ENCODE measurements at regions not wholly inside any gene's neighbourhood (a gene's known extent, or its start where the extent isn't known, plus 50 kb on each side); places are given as distances from the start of the nearest gene placed in this dataset.

DNA sequence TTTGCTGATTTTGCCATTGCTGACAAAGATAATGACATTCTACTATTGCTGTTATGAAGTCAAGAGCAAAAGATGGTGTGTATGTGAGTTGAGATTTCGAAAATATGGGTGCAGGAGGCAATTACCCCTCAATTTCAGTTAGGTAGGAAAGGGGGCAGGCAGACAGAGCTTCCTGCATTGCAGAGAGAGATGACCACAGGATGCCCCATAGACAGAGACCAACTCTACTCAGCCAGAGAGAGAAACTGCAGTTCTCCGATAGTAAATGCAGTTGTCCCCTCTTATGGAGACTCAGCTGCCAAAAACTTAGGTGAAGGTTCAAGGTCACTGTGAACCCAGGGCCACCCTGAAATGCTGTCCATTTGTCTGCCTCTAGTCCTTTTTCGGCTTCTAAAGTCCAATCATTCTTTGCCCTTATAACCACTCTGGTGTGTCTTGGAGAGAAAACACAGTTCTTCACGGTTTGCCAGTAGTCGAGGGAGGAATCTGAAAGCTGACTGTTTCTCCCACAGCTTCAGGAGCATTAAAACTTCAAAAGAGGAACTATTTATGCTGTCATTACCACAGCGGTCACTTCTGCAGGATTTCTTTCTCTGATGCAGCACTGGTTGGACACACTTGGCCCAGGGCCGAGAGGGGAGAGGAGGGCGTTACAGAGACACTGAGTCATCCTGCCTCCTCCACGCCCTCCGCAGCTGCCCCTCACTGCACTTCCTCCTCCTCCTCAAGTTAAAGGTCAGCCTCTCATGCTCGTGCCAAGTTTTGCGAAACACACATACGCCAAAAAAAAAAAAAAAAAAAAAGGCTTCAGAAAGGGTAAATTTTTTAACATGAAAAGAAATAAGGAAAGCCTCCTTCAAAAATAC lies 264.3 kb downstream of the FOXO1 start:
- H3K4me3 ChIP-seq (ENCODE audit: low read depth, low read length) = no peak overlapping the region

DNA sequence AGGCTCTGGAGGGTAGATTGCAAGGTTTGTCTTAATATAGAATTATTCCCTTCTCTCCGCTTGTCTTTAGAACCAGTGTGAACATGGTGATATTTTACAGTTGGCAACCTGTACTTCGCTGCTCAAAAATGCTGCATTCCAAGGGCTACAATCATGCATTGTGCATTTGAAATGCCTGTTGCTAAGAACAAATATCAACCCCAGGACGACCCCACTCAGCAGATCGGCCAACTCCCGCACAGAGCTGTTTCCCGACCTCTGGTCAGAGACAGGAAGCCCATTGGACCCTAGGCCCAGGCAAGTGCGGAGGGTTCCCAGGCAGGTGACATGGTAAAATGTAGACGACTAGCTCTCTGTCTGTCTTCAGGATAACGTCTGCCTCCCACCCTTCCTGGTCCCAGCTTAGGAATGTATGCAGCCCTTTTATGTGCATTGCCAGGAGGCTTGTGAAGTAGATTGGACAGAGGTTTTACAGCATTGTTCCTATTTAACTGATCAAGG lies 263.5 kb downstream of the FOXO1 start:
- H3K4me3 ChIP-seq (ENCODE audit: low read depth, low read length) = no peak overlapping the region

DNA sequence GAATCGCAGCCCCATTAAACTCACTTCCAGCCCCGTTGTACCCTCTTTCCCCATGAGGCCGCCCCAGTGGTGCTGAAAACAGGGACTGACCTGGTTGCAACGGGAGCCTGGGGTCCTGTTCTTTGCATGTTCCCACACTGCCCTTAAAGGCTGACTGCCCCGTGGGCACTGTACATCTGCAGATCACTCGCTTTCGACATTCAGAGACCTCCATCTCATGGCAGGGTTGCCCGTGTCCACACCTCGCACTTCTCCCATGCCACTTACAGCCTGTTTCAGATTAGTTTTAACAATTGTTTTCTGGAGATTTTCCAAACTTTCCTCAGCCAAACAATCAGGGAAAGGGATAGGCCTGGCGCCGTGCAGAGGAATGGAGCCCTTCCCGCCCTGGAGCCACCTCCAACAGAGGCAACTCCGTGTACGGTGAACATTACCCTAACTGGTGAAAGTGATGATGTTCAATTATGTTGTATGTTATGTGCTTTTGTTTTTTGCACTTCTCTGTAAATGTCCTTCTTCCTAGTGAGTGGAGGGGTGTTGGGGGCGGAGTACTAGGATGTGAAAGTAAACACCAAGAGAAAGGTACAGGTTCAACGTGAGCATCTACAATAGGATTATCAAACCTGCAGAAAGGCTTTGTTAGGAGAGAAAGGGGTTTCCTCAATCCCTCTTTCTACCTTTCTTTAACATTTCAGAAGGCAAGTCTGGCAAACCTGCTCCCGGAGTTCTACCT lies 262.8 kb downstream of the FOXO1 start:
- H3K4me3 ChIP-seq (ENCODE audit: low read depth, low read length) = no peak overlapping the region

DNA sequence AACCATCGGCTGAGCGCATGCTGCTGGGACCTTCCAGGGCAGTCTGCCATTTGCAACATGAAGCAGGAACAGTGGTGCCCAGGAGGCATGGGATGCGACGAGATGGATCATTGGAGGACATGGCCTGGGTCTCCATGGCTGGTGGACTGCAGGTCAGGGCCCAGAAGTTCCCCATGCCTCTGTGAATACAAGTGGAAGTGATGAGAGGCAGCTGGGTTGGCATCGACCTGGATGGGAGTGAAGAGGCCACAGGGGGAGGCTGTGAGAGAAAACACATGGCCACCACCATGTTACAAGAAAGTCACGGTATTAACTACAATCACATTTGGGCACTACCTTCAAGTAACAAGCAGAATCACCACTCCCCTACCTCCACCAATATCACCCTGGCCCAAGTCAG lies 262.0 kb downstream of the FOXO1 start:
- H3K4me3 ChIP-seq (ENCODE audit: low read depth, low read length) = no peak overlapping the region

DNA sequence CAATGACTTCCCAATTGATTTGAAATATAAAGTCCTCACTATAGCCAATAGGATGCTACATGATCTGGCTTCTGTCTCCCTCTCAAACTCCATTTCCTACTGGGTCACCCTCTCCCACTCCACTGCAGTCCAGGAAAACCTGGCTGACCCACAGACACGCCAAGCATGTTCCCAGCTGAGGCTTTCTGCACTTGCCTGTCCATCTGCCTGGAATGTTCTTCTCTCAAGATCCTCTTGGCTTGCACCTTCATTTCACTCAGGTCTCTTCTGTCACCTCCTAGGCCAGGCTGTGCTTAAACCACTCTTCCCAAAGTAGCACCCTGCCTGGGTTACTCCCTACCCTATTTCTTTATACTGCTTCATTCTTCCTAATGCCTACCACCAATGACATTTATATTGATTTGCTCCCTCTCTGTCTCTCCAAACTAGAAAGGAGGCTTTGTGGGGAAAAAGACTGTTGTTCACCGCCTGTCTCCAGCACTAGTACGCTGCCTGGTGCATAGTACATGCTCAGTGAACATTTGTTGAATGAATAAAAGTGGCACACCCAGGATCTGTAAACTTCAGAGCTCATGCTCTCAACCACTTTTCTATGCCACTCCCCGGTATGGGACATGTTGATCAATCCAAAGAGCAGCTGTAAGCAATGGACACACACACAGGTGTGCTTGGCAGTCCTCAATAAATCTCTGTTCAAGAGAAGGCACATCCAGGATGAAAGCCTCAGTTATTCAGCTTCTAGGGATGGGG lies 261.3 kb downstream of the FOXO1 start:
- H3K4me3 ChIP-seq (ENCODE audit: low read depth, low read length) = no peak overlapping the region

DNA sequence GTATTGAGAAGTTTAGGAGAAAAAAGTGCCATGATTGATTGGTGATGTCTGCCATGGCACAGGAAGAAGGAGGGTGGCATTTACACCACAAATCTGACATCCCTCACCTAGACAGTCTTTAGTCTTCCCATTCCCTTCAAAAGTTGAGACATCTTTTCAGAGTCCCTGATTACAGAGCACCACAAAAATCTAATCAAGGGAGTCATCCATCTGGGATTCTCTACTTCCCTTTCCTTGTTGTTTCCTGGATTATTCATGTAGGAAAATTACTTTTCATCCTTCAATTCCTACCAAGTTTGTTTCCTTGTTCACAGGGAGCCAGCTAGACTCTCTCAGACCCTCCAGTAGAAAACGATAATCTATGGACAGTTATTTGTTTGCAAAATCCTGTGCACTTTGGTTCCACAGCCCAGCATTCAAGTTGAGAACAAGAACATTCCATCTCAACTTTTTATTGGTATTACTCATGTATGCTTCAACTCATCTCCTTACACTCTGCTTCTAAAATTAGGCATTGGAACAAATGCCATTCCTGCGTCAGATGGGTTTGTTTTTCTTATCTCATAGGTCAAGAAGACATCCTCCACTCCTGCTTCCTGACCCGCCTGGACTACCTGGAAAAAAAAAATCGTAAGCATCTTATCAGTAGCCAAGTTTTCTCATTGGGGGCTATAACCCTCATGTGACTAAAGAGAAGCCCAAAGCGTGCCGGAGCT lies 259.9 kb downstream of the FOXO1 start:
- no peak overlapping the region for H3K4me3 ChIP-seq (ENCODE audit: low read depth, low read length)

DNA sequence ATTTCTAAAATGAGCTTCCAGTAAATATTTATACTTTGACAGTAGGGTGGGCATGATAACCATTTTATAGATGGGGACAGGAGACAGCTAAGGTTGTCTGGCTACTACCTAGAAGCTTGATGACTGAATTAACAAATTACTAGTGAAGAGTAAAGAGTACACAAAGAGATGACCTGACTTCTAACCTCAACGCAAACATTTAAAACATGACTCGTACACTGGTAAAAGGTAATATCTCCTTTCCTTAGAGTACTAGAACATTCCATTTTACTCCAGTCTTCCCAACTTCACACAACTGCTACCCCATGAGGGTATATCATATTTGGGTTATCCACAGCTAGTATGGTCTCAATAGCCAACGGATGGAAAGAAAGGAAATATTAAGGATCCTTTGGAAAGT lies 258.9 kb downstream of the FOXO1 start:
- H3K4me3 ChIP-seq (ENCODE audit: low read depth, low read length) = no peak overlapping the region

DNA sequence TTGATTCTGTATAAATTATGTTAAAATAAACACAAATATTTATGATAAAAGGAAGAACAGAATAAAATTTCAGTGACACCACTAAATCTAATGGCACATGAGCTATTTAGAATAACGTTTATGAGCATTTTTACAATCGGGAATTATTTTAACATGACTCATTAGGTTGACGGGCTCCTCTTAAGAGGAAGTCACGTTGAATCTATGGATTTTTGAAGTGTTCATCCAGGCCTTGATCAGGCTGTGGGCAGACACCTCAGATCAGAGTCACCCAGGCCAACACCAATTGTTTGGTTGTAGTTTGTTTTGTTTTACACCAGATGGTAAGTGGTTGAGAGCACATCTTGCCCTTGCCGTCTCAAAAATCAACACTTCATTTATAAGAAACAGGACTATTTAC lies 257.8 kb downstream of the FOXO1 start:
- no peak overlapping the region for H3K4me3 ChIP-seq (ENCODE audit: low read depth, low read length)

DNA sequence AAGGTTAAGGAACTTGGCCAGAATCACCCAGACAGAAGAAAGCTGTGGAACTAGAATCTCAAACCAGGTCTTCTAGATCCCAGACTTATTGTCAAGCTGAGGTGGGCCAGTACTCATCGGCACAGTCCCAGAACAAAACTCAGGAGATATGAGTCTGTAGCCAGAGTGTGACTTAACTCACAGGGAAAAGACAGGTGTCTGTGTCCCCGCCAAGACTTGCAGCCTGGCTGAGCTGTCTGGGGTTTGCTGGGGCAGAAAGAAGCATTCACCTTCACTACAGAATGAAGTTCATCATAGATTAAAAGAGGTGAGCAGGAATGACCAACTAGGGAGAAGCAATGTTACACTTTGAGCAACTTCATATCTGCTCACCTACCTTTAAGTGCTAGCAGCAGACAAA lies 257.2 kb downstream of the FOXO1 start:
- no peak overlapping the region for H3K4me3 ChIP-seq (ENCODE audit: low read depth, low read length)

DNA sequence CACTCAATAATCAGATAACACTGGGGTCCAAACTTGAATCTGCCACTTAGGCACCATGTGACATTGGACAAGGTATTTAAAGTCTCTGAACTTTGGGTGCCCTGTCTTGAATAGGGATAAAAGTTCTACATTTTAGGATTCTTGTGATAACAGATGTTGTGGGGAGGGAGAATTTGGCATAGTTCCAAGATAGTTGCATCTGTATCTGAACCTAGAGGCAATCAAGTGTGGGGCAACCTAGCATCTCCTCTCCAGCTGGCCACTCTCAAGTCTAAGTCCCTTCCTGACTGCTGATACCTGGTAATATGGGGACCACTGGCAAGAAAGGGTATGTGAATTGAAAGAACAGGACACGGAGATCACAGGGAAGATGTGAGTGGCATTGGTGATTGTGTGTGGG lies 256.1 kb downstream of the FOXO1 start:
- no peak overlapping the region for H3K4me3 ChIP-seq (ENCODE audit: low read depth, low read length)

DNA sequence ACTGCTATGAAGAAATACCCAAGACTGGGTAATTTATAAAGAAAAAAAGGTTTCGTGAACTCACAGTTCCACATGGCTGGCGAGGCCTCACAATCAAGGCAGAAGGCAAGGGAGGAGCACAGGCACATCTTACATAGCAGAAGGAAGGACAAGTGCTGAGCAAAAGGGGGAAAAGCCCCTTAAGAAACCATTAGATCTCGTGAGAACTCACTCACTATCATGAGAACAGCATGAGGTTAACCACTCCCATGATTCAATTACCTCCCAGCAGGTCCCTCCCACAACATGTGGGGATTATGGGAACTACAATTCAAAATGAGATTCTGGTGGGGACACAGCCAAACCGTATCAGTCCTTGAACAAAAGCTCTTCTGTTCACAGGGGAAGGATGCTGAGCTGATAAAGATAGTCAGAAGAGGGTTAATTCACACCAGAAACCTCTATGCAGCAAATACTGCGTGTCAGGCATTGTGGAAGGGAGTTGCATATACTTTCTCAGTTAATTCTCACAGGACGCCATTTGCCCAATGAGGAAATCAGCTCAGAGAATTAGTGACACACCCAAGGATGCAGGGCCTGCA lies 246.2 kb downstream of the FOXO1 start:
- no peak overlapping the region for H3K4me3 ChIP-seq (ENCODE audit: low read depth, low read length)

DNA sequence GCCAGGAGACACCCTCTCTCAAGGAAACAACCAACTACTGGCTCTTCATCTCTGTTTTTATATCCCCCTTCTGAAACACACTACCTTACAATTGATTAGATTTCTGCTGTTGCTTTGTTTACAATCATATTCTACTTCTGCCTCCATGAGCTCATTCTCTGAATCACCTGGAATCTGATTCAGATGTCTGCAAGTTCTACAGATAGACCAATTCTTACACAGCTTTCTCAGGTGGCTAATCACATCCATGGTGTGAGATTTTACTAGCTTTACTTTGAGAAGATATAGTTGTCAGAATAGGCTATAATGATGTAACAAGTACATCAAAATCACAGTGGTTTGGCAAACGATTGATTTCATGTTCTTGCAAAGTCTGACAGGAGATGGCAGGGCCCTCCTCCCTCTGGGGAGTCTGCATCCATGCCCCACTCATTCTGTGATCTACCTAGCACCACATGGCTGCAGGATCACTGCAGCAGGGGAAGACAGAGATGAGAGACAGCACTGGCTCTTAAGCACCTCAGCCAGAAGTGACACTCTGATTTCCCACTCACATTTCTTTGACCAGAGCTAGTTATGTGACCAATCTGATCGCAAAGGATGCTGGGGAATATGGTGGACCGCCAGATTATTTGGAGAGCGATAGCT lies 243.7 kb downstream of the FOXO1 start:
- H3K4me3 ChIP-seq (ENCODE audit: low read depth, low read length) = no peak overlapping the region

DNA sequence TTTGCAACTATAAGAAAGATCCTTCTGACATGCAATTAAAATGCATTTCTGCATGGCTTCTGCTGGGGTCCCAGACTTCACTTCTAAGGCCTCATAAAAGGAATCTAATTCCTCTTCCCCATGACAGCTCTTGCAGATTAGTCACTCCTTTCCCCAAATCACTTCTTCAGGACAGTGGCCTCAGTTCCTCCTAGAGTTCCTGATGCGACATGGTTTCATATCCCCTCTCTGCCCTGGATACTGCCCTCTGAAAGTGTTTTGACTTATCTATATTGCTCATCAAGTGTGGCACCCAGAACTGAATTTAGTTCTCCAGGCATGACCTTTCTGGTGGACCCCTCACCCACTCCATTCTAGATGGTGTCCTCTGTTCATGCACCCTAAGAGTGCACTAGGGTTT lies 238.1 kb downstream of the FOXO1 start:
- H3K4me3 ChIP-seq (ENCODE audit: low read depth, low read length) = no peak overlapping the region

DNA sequence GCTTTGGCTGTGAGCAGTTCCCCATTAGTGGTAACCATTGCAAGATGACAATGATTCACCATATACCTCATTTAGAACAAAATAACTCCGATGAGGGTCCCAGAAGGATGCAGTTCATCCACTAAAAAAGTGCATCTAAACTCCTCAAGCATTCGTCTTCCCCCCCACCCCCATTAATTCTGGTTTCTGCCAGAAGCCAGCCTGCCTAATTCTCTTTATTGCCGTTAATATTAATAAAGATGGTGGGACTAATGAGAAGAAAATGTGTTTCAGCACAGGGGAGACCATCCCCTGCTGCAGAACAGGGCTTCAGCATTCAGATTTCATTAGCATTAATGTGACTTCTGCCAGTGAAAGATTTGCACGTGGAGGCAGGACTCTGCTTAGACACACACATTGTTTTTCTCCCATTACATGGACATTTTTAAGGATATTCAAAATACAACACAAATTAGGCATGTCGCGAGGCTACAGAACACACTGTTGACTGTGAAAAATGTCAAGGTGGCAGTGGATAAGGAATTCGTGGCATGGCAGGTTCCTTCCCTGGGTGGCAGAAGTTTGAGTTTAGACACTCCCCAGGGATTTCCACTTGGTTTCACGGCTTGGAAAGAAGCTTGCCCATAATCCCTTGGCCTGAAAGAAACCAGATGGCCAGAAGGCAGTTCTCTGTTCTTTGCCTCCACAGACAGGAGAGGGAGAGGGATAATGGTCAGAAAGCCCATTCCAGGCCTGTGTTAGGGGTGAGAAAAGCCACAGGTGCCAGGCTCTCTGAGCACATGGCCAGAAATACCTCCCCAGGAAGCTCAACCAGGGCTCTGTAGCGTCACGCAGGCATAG lies 236.5 kb downstream of the FOXO1 start:
- no peak overlapping the region for H3K4me3 ChIP-seq (ENCODE audit: low read depth, low read length)

DNA sequence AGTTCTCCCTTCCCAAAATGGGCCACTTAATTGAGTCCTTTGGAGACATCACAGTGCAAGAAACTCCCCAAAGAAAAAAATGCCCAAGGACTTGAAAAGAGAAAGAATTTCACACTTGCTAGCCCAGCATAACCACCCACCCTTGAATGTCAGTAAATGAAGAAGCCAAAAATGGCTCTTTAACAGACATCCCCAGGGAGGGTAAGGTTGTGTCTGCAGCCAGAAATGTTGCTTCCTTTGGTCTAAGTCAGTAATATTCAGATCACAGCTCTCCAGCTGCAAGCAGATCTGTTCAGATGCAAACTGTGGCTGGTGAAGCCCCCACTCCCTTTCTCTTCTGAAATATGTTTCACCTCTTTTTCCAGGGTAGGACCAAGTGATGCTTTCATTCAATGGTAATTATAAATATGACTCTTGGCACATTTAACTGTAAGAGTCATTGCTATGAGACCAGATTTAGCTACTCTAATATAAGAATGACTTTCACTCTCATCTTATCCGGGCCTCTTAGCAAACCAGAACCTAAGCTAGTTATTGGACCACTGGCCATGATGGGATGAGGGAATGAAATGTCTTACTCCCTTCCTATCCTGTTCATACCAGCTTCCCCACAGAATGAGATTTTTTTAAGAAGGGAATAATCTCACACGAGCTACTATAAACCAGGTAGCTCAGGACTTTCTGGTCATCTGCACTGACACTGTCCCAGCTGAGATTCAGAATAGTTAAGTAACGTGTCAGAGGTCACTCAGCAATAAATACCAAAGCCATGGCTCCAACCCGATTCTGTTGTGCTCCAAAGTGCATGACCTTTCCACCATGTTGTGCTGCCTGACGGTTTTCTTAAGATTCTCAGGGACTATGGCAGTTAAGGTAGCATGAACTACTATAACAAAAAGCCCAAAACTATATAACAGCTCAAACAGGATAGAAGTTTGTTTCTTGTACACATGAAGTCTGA lies 234.1 kb downstream of the FOXO1 start:
- H3K4me3 ChIP-seq (ENCODE audit: low read depth, low read length) = no peak overlapping the region

DNA sequence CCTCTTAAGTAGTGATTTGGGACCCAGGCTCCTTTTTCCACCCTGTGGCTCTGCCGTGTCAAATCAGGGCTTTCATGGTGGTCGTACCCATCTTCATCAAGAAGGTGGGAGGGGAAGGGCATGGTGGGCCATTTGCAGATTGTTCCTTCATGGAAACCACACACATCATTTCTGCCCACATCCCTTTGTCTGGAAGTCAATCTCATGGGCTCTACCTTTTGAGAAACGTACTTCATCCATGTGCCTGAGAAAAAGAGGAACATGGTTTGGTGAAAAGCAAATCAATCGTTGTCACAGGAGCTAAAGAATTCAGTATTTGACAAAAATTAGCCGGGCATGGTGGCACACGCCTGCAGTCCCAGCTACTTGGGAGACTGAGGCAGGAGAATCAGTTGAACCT lies 233.4 kb downstream of the FOXO1 start:
- H3K4me3 ChIP-seq (ENCODE audit: low read depth, low read length) = no peak overlapping the region

DNA sequence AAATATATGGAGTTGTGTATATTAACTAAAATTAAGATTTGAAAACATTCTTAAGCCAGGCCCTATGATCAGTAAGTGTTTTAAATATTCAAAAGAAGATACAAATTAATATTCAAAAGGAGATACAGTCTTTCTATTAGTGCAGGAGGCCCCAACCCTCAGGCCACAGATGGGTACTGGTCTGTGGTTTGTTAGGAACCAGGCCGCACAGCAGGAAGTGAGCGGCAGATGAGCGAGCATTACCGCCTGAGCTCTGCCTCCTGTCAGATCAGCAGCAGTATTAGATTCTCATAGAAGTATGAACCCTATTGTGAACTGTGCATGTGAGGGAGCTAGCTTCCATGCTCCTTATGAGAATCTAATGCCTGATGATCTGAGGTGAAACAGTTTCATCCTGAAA lies 232.9 kb downstream of the FOXO1 start:
- no peak overlapping the region for H3K4me3 ChIP-seq (ENCODE audit: low read depth, low read length)

Measured in iPS-11a (cell line).